ENCODE measurements at regions not wholly inside any gene's neighbourhood (a gene's known extent, or its start where the extent isn't known, plus 50 kb on each side); places are given as distances from the start of the nearest gene placed in this dataset.
"Not testable (repeated sequence)": the region's sequence is repeated elsewhere in the genome, so short reads cannot be mapped to it uniquely, and the experiment has no call there.

DNA sequence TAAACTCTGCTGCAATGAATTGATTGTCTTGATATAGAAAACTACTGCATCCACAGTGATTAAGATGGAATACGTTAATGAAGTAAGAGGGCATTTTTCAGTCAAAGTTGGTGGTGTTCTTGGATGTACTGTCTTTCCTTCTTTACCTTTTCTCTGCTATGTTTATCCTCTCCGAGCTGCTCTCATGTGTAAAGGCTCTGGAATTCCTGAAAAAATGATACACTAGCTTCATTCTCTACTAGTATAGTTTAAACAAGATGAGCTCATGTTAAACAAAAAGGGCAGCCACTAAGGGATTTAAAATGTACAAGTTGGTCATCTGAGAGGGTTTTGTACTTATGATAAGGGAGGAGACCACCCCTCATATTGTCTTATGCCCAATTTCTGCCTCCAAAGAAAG is 504.6 kb upstream of the NECTIN3 start:
- DNase-seq = no peak

DNA sequence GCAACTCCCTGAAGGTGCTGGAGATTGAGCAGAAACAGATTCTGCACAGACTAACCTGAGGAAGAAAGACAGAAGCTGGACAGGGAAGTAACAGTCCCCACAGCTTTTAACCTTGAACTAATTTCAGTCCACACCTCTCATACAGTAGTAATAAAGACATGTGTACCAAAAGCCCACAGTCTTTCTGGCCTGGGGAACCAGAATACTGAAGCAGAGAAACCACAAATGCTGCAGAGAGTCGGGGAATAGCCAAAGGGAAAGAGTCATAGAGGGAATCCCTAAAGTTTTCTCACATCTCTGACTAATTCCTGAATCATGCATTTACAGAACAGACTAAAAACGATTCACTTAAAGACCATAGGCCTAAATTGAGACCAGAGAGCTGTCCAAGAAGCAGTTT is 503.4 kb upstream of the NECTIN3 start:
- DNase-seq = no peak

DNA sequence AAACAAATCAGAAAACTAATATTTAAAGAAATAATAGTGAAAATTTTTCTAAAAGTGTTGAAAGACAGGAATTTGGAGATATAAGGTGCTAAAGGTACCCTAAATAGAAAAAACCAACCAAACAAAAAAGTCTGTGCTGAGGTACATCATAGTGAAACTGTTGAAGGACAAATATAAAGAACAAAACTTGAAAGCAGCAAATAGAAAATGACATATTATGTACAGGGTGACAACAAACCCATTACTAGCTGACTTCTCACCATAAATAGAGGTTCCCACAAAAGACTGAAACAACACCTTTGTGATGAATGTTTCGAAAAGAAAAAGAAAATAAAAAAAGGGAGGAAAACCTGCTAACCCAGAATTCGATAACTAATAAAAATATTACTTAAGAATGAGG is 502.5 kb upstream of the NECTIN3 start:
- no peak for DNase-seq

DNA sequence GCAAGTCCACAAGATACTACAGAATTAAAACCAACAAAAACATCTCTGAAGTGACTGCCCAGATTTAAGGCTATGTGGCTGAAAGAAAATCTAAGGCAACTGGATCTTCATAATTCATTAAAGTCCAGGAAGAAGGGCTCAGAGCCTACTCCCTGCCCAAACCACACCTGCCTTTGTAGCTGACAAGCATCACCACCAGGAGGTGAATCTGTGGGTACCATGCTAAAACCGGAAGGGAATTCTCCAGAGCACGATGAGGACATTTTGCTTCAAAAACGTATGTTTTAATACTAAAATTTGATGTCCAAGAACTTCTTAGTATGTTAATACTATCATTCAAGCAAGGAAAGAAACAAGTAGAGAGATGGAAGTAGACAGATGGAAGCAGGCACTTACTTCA is 495.9 kb upstream of the NECTIN3 start:
- no peak for DNase-seq

DNA sequence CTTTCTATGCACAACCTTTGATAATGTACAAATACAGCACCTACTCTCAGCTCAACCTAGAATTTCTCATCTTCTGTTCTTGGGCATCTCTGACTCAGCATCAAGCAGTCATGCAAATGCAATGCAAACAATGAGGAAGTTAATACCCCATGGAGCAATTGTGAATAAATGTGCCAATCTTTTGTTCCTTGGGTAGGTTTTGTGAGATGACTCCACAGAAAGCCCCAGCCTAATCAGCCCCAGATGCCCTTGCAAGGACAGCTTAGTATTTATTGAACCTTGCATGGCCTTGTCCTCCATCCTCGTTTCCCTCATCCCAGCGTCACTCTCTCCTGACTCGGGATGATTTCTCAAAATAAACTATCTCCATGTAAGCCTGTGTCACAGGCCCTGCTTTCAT is 494.7 kb upstream of the NECTIN3 start:
- peak in 1 of 2 experiments; percentile 23 for DNase-seq

DNA sequence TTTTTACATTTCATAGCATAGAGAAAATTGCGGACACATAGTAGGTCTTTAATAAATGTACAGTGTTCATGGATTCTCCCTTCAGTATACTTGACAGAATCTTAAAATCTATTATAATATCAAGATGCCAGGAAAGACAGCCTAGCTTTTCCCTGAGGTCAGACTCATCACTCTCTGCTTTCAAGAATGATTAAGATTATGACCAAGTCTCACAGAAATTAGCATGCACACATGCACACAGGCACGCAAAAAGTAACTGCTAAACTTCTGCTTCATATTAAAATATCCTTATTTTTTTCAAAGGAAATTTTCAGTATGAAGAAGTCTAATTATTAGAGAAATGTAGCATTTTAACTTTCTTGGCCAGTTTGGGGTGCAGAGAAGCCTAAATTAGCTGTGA is 493.8 kb upstream of the NECTIN3 start:
- DNase-seq = no peak

DNA sequence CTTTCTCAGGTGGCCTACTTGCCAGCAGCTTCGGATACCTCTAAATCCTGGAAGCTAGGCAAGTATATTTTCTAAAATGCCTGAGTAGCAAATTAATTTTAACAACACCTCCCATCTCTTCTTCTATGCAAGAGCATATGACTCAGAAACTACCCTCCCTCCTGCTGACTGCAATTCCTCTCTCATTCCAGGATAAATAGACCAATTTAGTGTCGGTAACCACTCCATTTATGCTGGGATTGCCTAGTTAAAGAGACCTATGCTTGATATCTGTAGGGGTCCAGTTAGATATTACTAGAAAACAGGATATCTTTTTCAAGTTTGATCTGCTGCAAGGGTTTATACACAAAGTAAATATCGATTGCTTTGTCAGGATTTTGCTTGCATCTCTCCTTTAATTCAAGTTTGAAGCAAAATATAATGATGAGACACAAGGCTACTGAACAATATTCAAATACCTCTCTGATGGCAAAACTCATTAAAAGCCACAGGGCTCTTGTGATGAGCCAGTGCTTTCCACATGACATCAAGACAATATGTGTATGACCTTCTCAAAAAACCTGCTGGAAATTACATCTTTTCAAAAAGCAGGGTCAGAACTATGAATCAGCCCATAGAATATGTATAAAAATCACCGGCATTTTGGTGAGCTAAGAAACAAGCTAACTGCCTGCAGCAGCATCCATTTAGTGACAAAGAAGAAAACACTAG is 491.6 kb upstream of the NECTIN3 start:
- DNase-seq = no peak

DNA sequence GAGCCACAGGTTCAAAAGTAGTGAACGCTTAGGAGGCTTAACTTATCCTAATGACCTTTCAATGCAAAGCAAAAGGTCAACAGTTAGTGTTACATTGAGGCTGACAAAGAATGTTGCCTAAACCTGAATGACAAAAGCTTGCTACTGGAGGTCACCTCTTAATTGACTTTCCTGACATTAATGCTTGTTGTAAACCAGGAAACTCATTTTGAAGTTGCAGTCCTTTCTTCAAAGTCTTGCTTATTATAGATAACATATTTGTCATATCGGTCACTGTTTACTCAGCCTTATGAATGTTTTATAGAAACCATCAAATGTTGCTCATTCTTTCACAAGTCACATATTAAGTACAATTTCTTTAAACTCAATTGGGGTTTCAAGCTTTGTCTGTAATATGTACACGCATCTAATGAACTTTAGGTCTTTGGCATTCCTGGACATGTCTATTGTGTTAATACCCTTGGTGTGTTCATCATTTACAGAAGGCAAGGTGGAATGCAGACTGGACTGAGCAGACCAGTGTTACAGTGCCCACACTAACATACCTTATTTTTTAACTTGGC is 488.2 kb upstream of the NECTIN3 start:
- DNase-seq = no peak

DNA sequence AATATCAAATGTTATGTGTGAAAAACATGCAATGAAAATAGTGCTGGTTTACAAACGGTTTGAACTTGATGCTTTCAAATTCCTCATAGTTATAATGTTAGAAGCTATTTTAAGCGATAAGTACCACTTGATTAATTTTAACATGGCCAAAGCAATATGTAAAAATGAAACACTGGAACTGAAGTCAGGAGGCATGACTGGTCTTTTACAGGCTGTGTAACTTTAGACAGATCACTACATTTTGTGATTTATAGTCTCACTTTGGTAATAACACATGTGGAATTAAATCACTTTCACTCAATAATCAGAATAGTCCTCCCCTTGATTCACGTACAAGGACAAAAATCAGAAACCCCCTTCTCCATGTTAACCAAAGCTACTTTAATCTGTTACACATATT is 482.7 kb upstream of the NECTIN3 start:
- no peak for DNase-seq

DNA sequence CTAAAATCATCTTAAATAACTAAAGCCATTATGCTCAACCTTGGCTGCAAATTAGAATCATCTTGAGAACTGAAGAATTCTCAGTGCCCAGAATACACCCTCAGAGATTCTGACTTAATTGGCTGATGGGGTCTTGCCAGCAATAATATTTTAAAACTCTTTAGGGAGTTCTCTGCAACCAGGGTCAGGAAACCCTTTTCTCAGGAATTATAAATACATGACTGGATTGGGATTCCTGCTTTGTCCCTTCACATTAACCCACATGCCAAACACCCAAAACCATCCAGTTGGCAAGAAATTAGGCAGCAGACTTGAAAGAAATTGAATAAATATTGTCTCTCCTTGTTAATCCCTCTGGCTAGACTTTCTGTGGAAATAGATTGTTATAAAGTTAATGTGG is 482.3 kb upstream of the NECTIN3 start:
- no peak for DNase-seq

DNA sequence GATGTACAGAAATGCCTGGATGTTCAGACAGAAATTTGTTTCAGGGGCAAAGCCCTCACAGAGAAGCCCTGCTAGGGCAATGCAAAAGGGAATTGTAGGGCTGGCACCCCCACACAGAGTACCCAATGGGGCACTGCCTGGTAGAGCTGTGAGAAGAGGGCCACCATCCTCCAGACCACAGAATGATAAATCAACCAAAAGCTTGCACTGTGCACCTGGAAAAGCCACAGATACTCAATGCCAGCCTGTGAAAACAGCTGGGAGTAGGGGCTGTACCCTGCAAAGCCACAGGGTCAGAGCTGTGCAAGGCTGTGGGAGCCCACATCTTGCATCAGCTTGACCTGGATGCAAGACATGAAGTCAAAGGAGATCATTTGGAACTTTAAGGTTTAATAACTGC is 477.9 kb upstream of the NECTIN3 start:
- DNase-seq = no peak

DNA sequence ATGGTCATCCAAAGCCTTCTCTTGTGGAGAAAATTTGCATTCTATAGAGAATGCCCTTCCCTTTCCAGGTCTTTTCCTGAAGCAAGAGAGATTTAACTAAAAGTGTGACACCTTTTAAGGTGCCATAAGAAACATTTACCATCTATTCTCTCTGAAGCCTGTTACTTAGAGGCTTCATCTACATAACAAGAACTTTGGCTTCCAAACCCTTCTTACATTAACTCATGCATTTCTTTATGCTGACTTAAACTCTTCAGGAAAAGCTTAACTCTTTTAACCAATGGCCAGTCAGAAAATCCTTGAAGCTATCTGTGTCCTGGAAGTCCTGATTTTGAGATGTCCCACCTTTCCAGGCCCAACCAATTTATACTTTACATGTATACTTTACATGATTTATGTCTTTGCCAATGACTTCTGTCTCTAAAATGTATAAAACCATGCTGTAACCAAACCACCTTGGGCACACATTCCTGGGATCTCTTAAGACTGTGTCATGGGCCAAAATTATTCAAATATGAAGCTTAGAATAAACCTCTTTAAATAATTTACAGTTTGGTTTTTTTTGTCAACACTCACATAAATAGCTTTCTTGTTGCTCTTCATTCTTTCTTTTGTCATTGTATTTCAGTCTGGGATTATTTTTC is 472.6 kb upstream of the NECTIN3 start:
- no peak for DNase-seq

DNA sequence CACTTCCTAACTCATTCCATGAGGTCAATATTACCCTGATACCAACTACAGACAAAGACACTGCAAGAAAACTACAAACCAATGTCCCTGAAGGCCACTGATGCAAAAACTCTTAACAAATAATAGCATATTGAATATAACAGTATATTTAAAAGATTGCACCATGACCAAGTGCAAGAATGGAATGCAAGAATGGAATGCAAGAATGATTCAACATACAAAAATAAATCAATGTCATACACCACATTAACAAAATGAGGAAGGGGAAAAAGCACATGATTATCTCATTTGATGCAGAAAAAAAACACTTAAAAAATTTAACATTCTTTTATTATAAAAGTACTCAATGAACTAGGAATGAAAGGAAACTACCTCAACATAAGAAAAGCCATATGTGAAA is 463.1 kb upstream of the NECTIN3 start:
- no peak for DNase-seq

DNA sequence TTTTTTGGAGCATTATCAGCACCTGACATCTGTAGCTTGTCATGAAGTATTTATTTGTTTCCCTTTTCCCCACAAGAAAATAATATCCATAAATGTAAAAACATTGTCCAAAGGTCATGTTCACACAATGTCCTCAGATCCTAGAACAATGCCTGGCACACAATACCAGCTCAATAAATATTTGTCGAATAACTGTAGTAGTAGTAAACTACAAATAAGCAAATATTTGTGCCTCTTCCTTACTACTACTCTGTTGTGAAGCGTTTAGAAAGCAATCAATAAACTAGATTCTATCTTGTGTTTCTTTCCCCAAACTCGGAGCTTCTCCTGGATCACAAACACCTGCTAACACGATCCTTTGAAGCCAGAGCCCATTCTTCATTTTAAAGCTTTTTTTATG is 459.6 kb upstream of the NECTIN3 start:
- DNase-seq = no peak

DNA sequence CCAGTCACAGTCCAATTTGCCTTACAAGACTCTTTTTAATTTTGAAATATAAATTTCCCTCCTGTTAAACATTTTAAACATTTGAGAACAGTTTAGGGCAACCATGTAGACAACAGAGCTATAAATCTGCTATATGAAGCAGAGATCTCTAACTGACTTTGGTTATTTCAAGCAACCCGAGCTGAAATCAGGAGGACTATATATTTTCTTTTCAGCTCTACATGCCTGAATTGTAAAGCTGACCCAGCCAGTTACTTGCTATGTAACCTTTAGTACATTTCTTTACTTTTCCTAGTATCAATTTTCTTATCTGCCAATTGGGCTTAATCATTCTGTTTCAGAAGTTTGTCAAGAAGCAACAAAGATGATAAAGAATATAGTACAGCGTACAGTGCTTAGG is 457.4 kb upstream of the NECTIN3 start:
- no peak for DNase-seq

DNA sequence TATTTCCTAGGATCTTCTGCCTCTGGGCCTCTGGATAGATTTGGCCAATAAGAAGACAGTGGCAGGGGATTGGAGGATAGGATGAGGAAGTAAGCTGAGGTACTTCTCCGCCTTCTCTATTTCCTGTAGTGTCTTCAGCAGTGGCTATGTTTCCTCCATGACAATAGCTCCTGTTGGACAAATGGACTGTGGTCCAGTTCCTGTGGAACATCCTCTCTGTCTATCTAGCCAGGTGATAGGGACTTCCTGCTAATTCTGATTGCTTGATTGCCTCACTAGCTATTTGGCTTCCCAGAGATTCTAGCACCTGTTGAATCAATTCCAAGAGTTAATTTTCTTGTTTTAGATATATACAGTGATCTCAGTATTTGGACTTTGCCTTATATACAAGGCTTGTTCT is 456.2 kb upstream of the NECTIN3 start:
- no peak for DNase-seq

DNA sequence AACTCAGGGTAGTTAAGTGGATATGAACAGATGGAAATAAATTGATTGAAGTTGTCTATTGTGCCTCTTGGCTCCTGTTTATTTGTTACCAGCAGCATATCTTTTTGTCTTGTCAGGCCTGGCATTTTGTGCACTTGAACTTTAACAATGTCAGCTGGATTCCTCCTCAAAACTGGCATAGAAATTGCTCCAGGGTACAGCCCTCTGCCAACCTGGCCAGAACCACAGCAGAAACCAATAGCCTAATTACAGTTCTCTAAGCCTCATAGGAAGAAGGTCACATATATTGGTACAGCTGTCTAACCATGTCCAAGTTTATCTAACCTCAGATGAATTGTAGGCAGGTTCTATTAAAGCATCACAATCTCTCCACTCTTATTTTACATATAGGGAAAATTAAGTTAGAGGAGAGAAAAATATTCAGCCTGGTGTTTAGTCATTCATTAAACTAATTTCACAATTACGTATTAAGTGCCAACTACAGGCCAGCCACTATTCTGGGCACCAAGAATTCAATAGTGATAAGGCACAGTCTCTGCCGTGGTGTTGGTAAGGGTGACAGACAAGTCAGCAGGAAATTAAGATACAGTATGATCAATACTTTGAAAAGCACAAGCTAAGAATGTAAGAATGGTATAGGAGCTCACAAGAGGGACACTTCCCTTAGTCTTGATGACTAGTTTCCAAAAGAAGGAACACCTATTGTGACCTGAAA is 452.9 kb upstream of the NECTIN3 start:
- no peak for DNase-seq

DNA sequence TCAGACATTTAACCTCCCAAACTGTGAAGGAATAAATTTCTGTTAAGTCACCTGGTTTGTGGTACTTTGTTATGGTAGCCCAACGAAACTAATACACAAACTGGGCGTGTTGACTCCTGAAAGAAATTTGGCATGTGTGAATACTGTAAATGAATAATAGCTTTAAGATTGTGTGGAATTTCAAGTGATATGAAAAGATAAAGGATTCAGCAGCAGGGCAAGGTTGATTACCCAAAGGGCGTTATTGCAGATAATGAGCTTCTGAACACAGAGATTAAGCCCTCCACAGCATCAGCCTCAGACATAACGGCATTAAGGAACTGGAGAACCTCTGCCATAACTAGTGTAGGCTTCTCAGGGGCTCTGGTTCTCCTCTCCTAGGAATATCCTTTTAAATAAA is 451.5 kb upstream of the NECTIN3 start:
- no peak for DNase-seq

DNA sequence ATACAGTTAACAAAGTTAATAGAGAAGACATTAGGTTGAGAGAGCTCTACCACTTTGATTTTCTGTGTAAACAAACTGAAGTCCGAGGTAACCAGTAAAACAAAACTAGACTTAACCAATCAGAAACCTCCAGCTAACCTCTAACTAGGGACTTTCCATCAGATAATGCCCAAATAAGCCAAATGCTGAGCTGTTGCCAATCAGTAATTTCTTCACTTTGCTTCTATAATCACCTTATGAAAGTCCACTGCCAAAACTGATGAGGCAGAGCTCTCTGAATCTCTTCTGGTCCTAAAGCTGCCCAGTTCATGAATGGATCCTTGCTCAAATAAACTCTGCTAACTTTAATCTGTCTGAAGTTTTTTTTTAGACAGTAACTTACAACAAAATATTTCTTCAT is 448.0 kb upstream of the NECTIN3 start:
- DNase-seq = no peak

DNA sequence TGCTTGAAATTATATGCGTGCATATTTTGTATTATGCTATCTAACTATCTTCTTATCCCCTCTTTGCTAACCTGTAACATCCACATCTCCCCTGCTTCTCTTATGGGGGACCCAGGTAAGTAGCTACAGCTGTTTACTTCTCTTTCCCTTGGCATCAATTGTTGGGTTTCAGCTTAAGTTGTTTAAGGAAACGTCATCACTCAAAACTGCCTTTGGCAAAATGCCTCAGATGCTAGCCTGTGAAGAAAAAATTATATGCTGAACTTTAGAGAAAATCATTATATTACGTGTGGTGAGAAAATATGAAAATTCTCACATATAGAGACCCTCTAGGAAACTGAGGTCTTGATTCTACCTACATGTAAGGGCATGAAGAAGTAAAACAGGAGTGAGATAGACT is 447.0 kb upstream of the NECTIN3 start:
- DNase-seq = no peak

DNA sequence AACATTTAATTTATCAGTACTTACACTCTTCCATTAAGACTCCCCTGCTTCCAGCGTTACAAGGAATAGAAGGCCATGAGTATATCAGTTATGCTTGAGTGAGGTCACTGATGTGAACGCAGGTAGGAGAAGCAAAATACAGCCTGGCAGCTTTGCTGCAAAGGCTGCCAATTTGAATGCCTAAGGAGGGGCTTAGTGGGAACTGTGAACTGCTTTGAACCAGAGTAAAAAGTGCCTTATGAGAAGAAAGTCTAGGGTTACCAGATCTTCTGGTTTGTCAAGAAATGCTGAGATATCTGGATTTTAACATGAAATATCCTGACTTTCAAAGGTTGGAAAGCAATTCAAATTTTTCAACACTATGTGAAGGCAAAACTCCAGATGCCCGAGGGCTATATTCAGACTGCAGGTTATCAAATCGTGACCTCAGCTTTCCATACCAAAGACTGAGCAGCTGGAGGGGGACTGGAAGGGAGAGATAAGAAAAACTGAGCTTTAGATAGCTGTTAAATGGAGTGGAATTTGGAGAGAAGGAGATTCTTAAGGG is 446.3 kb upstream of the NECTIN3 start:
- DNase-seq = no peak

DNA sequence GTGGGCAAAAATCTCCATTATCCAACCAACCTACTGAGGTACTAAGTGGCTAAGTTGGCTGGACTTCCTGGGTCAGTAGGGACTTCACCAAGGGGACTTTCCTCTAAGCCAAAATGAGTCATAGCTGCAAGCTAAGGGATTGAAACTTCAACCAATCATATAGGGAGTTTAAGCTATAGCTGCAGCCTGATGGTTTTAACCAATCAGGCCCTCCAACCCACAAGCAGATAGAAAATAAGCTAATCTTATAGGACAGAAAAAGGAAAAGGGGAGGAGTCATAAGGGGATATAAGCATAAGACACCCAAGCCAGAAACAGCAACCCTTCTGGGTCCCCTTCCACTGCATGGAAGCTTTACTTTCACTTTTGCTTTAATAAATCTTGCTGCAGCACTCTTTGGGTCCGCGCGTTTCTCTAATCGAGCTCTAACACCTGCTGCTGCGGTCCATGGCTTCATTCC is 444.9 kb upstream of the NECTIN3 start:
- not testable (repeated sequence) for DNase-seq

DNA sequence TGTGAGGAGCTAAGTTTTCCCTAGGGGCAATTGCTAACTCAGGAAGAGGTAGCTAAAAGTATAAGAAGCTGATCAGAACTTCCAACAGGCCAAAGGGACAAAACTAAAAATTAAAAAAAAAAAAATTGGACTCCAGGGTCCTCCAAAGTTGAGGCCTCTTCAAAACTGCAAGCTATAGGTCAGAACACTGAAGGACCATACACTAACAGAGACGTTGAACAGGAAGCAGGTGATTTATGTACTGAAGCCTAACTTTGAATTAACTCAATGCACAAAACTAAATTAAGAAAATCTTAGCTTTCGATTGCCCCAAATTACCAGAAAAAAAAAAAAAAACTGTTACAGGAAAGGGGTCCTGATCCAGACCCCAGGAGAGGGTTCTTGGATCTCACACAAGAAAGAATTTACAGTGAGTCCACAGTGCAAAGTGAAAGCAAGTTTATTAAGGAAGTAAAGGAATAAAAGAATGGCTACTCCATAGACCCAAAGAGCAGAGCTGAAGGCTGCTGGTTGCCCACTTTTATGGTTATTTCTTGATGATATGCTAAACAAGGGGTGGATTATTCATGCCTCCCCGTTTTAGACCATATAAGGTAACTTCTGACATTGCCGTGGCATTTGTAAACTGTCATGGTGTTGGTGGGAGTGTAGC is 442.8 kb upstream of the NECTIN3 start:
- no peak for DNase-seq
